ENCODE measurements at regions not wholly inside any gene's neighbourhood (a gene's known extent, or its start where the extent isn't known, plus 50 kb on each side); places are given as distances from the start of the nearest gene placed in this dataset.

GRCh38 chrX:2585158-2585470 is 84.3 kb upstream of the DHRSX start:
- no peak for DNase-seq (ENCODE audit: low read depth)
- no peak for TF ChIP-seq CTCF (conservative IDR thresholded peaks at IDR 0.05; ENCODE audit: low read depth, low read length)
- H3K4me3 ChIP-seq (ENCODE audit: low read depth, low read length), result no peak overlapping the region

- no peak for TF ChIP-seq CTCF (conservative IDR thresholded peaks at IDR 0.05; ENCODE audit: low read depth, low read length)
- no peak for DNase-seq (ENCODE audit: low read depth)
- H3K4me3 ChIP-seq (ENCODE audit: low read depth, low read length), result no peak overlapping the region
These were observed 83.7 kb upstream of the DHRSX start for GRCh38 chrX:2584251-2585157.

GRCh38 chrX:2583194-2584162 is 82.7 kb upstream of the DHRSX start:
- no peak for TF ChIP-seq CTCF (conservative IDR thresholded peaks at IDR 0.05; ENCODE audit: low read depth, low read length)
- no peak overlapping the region for H3K4me3 ChIP-seq (ENCODE audit: low read depth, low read length)
- no peak for DNase-seq (ENCODE audit: low read depth)

- TF ChIP-seq CTCF (conservative IDR thresholded peaks at IDR 0.05; ENCODE audit: low read depth, low read length), result no peak
- DNase-seq (ENCODE audit: low read depth), result no peak
- H3K4me3 ChIP-seq (ENCODE audit: low read depth, low read length), result no peak overlapping the region
These were observed 81.9 kb upstream of the DHRSX start for GRCh38 chrX:2582667-2583066.

- TF ChIP-seq CTCF (conservative IDR thresholded peaks at IDR 0.05; ENCODE audit: low read depth, low read length), result no peak
- no peak overlapping the region for H3K4me3 ChIP-seq (ENCODE audit: low read depth, low read length)
- DNase-seq (ENCODE audit: low read depth), result no peak
These were observed 80.5 kb upstream of the DHRSX start for GRCh38 chrX:2581296-2581695.

GRCh38 chrX:2578864-2579263 is 78.1 kb upstream of the DHRSX start:
- TF ChIP-seq CTCF (conservative IDR thresholded peaks at IDR 0.05; ENCODE audit: low read depth, low read length), result no peak
- no peak for DNase-seq (ENCODE audit: low read depth)
- no peak overlapping the region for H3K4me3 ChIP-seq (ENCODE audit: low read depth, low read length)
